GM12878 (cell line): ENCODE measurements at regions not wholly inside any gene's neighbourhood (a gene's known extent, or its start where the extent isn't known, plus 50 kb on each side); places are given as distances from the start of the nearest gene placed in this dataset.

Experiments
- ATAC-seq: fragments of 200-7000 bp; cut with Tn5 transposase; 3 replicates; pipeline ENCODE4 v1.9.1; 2020; ENCODE audit warnings: mild to moderate bottlenecking, moderate library complexity
- BruUV-seq: library from RNA; stranded (reverse); fragments of 400-500 nt; replicated peaks from 2 replicates; lab custom pipeline; 2021; lab: Mats Ljungman, UMichigan
- CTCF ChIA-PET: fragments of 300-600 bp; sonication (Branson Sonifier 250); formaldehyde crosslinking; extraction: SDS; loops from one replicate; lab custom pipeline; 2021; ENCODE audit warnings: inconsistent platforms; lab: Yijun Ruan, JAX
- POLR2A ChIA-PET: fragments of 350-600 bp; formaldehyde crosslinking; extraction: SDS; loops from one replicate; lab custom pipeline; 2021; ENCODE audit warnings: inconsistent platforms; lab: Charles Lee
- RAD21 ChIA-PET: fragments of 300-600 bp; sonication (Branson Sonifier 250); formaldehyde crosslinking; loops from one replicate; lab custom pipeline; 2023; ENCODE audit warnings: antibody characterized with exemption; ENCODE audit not compliant: unreplicated experiment; lab: Charles Lee
- SMC1A ChIA-PET: fragments of 300-600 bp; sonication (Branson Sonifier 250); formaldehyde crosslinking; loops from one replicate; lab custom pipeline; 2023; ENCODE audit not compliant: unreplicated experiment, uncharacterized antibody; lab: Charles Lee
- DNase-seq: peaks from one replicate; pipeline ENCODE4 v3.0.0-alpha.2; 2011; ENCODE audit warnings: low read depth, low spot score
- FAIRE-seq: peaks from 3 replicates; lab custom pipeline; 2011; peaks lifted over from hg19 to GRCh38; lab: Jason Lieb, UNC
- H2AFZ ChIP-seq: 2 replicates; pipeline ENCODE4 v1.6.0; 2011; ENCODE audit warnings: low read depth, low read length, control low read depth; ENCODE audit not compliant: control insufficient read depth
- H3K27ac ChIP-seq: 2 replicates; pipeline ENCODE4 v1.5.1; 2011; ENCODE audit warnings: control low read depth; ENCODE audit not compliant: control insufficient read depth, insufficient read depth
- H3K27me3 ChIP-seq, 2 experiments: replicated peaks in 1 of 2; 2 replicates each; pipeline versions ENCODE4 v1.6.0 to v1.6.1; 2011; ENCODE audit warnings: low read length in 1 of 2; ENCODE audit not compliant: control insufficient read depth in 2 of 2, insufficient read depth in 2 of 2
- H3K36me3 ChIP-seq, 2 experiments: 2 replicates each; pipeline ENCODE4 v1.5.1; 2011; ENCODE audit warnings: low read length in 1 of 2; ENCODE audit not compliant: control insufficient read depth in 2 of 2, insufficient read depth in 2 of 2
- H3K4me1 ChIP-seq: 2 replicates; pipeline ENCODE4 v1.6.1; 2011; ENCODE audit warnings: mild to moderate bottlenecking, low read length, moderate library complexity, mixed read lengths; ENCODE audit not compliant: control insufficient read depth, insufficient read depth
- H3K4me2 ChIP-seq: 2 replicates; pipeline ENCODE4 v1.6.0; 2011; ENCODE audit warnings: control low read depth; ENCODE audit not compliant: control insufficient read depth, insufficient read depth
- H3K4me3 ChIP-seq: fragments of 200-600 bp; sonication (generic); 2 replicates; pipeline ENCODE4 v1.5.1; 2016
- H3K79me2 ChIP-seq: 2 replicates; pipeline ENCODE4 v1.6.0; 2011; ENCODE audit warnings: low read length; ENCODE audit not compliant: control insufficient read depth, insufficient read depth
- H3K9ac ChIP-seq: 2 replicates; pipeline ENCODE4 v1.8.0; 2011; ENCODE audit warnings: low read length, control low read depth, mixed read lengths; ENCODE audit not compliant: control insufficient read depth, insufficient read depth
- H3K9me3 ChIP-seq: replicated peaks from 3 replicates; pipeline ENCODE4 v1.5.1; 2011; ENCODE audit warnings: mild to moderate bottlenecking, low read length; ENCODE audit not compliant: control insufficient read depth, insufficient read depth
- H4K20me1 ChIP-seq: 2 replicates; pipeline ENCODE4 v1.6.0; 2011; ENCODE audit not compliant: control insufficient read depth, insufficient read depth
- BMI1 ChIP-seq: fragments of 450-650 bp; IDR thresholded peaks from 2 replicates; pipeline ENCODE4 v1.6.1; 2016; ENCODE audit warnings: mild to moderate bottlenecking, moderate library complexity, borderline replicate concordance
- CREM ChIP-seq: IDR thresholded peaks from 2 replicates; pipeline ENCODE4 v1.6.1; 2014; ENCODE audit warnings: antibody characterized with exemption, low read depth
- MEF2A ChIP-seq: IDR thresholded peaks from 2 replicates; pipeline ENCODE4 v1.6.1; 2011; ENCODE audit warnings: low read depth, mild to moderate bottlenecking, low read length, moderate library complexity; ENCODE audit not compliant: insufficient read depth
- NFIC ChIP-seq: IDR thresholded peaks from 2 replicates; pipeline ENCODE4 v1.6.1; 2012; ENCODE audit warnings: low read depth, mild to moderate bottlenecking, inconsistent platforms, low read length, moderate library complexity
- RAD21 ChIP-seq: IDR thresholded peaks from 2 replicates; pipeline ENCODE4 v1.6.1; 2011; ENCODE audit warnings: mild to moderate bottlenecking, low read depth, low read length, moderate library complexity; ENCODE audit not compliant: insufficient read depth
- ZNF217 ChIP-seq: fragments of 450-650 bp; IDR thresholded peaks from 2 replicates; pipeline ENCODE4 v1.6.1; 2017; ENCODE audit warnings: antibody characterized with exemption, mild to moderate bottlenecking
- WGBS: methylation state at CpG from one replicate; pipeline ENCODE4 v1.1.6; 2016; ENCODE audit warnings: low lambda C conversion rate; ENCODE audit not compliant: insufficient replicate concordance, insufficient coverage; ENCODE audit errors: missing lambda C conversion rate; 5-methylcytosine and 5-hydroxymethylcytosine counted together
- in situ Hi-C: fragments of 300-500 bp; cut with MboI; formaldehyde crosslinking; loops from 9 replicates; pipeline ENCODE4 v1.14.3; 2018; ENCODE audit warnings: mixed read lengths
- intact Hi-C: fragments of 100-400 bp; cut with micrococcal nuclease; formaldehyde crosslinking; loops from one replicate; pipeline ENCODE4 v1.14.2; 2022; ENCODE audit not compliant: unreplicated experiment
- TF ChIP-seq, protein P1 (sequence below): IDR thresholded peaks from 2 replicates; pipeline ENCODE4 v1.6.1; 2011; ENCODE audit warnings: low read depth, mild to moderate bottlenecking, low read length, moderate library complexity, borderline replicate concordance; ENCODE audit errors: extremely low read depth
- TF ChIP-seq, protein P2 (sequence below): IDR thresholded peaks from 2 replicates; pipeline ENCODE4 v1.6.1; 2012; ENCODE audit warnings: mild to moderate bottlenecking, low read depth, low read length
- TF ChIP-seq, protein P3 (sequence below): fragments of 450-650 bp; IDR thresholded peaks from 2 replicates; pipeline ENCODE4 v1.6.1; 2018; ENCODE audit warnings: borderline replicate concordance, mild to moderate bottlenecking; ENCODE audit not compliant: partially characterized antibody
- TF ChIP-seq, protein P4 (sequence below): fragments of 450-650 bp; formaldehyde crosslinking; IDR thresholded peaks from 2 replicates; pipeline ENCODE4 v1.4.0; 2022; ENCODE audit warnings: mild to moderate bottlenecking, moderate library complexity

DNA sequence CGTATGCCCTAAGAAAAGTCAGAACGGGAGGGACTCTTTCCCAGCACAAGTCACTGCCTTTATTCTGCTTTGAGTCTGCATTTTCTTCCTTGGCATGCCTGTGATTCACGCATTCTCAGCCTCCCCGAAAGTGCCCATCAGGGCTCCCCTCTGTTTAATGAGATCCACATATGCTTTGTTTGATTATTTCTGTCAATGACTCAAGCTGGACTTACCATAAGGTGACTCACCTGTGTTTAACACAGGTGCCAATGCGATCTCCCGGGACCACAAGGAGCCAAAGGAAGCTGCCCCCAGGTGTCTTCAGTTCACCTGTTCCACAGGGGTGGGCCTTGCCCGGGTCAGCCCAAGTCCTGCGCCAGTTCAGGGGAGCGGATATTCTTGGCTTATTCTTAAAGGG is 386.0 kb upstream of the SHH start:
- ChIA-PET POLR2A (no interaction called here), CTCF (no interaction called here), SMC1A (interaction anchor here (1.3 kb wide), 1 partner anchor 31 kb away, joined by 4 read pairs; no protein-coding TSS in a partner anchor), RAD21 (no interaction called here)
- no TSS peak for BruUV-seq
- no peak overlapping the region for H3K27ac ChIP-seq
- H4K20me1 ChIP-seq: no peaks in the 10 kb centered on the region
- H3K9ac ChIP-seq: no peak overlapping the region
- in situ Hi-C loops: no loop called here
- no peak overlapping the region for H3K4me2 ChIP-seq
- TF ChIP-seq, protein P1, sequence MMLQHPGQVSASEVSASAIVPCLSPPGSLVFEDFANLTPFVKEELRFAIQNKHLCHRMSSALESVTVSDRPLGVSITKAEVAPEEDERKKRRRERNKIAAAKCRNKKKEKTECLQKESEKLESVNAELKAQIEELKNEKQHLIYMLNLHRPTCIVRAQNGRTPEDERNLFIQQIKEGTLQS: no peak
- TF ChIP-seq, protein P2, sequence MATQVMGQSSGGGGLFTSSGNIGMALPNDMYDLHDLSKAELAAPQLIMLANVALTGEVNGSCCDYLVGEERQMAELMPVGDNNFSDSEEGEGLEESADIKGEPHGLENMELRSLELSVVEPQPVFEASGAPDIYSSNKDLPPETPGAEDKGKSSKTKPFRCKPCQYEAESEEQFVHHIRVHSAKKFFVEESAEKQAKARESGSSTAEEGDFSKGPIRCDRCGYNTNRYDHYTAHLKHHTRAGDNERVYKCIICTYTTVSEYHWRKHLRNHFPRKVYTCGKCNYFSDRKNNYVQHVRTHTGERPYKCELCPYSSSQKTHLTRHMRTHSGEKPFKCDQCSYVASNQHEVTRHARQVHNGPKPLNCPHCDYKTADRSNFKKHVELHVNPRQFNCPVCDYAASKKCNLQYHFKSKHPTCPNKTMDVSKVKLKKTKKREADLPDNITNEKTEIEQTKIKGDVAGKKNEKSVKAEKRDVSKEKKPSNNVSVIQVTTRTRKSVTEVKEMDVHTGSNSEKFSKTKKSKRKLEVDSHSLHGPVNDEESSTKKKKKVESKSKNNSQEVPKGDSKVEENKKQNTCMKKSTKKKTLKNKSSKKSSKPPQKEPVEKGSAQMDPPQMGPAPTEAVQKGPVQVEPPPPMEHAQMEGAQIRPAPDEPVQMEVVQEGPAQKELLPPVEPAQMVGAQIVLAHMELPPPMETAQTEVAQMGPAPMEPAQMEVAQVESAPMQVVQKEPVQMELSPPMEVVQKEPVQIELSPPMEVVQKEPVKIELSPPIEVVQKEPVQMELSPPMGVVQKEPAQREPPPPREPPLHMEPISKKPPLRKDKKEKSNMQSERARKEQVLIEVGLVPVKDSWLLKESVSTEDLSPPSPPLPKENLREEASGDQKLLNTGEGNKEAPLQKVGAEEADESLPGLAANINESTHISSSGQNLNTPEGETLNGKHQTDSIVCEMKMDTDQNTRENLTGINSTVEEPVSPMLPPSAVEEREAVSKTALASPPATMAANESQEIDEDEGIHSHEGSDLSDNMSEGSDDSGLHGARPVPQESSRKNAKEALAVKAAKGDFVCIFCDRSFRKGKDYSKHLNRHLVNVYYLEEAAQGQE: no peak
- TF ChIP-seq RAD21: no peak
- no peak for TF ChIP-seq CREM
- TF ChIP-seq, protein P3, sequence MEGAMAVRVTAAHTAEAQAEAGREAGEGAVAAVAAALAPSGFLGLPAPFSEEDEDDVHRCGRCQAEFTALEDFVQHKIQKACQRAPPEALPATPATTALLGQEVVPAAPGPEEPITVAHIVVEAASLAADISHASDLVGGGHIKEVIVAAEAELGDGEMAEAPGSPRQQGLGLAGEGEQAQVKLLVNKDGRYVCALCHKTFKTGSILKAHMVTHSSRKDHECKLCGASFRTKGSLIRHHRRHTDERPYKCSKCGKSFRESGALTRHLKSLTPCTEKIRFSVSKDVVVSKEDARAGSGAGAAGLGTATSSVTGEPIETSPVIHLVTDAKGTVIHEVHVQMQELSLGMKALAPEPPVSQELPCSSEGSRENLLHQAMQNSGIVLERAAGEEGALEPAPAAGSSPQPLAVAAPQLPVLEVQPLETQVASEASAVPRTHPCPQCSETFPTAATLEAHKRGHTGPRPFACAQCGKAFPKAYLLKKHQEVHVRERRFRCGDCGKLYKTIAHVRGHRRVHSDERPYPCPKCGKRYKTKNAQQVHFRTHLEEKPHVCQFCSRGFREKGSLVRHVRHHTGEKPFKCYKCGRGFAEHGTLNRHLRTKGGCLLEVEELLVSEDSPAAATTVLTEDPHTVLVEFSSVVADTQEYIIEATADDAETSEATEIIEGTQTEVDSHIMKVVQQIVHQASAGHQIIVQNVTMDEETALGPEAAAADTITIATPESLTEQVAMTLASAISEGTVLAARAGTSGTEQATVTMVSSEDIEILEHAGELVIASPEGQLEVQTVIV: no peak
- TF ChIP-seq, protein P4, sequence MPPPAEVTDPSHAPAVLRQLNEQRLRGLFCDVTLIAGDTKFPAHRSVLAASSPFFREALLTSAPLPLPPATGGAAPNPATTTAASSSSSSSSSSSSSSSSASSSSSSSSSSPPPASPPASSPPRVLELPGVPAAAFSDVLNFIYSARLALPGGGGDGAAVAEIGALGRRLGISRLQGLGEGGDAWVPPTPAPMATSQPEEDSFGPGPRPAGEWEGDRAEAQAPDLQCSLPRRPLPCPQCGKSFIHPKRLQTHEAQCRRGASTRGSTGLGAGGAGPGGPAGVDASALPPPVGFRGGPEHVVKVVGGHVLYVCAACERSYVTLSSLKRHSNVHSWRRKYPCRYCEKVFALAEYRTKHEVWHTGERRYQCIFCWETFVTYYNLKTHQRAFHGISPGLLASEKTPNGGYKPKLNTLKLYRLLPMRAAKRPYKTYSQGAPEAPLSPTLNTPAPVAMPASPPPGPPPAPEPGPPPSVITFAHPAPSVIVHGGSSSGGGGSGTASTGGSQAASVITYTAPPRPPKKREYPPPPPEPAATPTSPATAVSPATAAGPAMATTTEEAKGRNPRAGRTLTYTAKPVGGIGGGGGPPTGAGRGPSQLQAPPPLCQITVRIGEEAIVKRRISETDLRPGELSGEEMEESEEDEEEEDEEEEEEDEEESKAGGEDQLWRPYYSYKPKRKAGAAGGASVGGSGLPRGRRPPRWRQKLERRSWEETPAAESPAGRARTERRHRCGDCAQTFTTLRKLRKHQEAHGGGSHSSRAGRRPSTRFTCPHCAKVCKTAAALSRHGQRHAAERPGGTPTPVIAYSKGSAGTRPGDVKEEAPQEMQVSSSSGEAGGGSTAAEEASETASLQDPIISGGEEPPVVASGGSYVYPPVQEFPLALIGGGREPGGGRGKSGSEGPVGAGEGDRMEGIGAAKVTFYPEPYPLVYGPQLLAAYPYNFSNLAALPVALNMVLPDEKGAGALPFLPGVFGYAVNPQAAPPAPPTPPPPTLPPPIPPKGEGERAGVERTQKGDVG: no peak
- TF ChIP-seq ZNF217: no peak
- no peak for TF ChIP-seq NFIC
- no peak for TF ChIP-seq MEF2A
- TF ChIP-seq BMI1: no peak
- no peaks in the 10 kb centered on the region for H3K36me3 ChIP-seq
- H3K4me3 ChIP-seq: no peak overlapping the region
- ATAC-seq: no peak
- intact Hi-C loops: no loop called here
- no peak overlapping the region for H2AFZ ChIP-seq
- DNase-seq: no peak
- no peaks in the 10 kb centered on the region for H3K79me2 ChIP-seq
- WGBS: 43% methylated on average over 9 of the region's 9 CpGs
- FAIRE-seq: no peak
- H3K4me1 ChIP-seq: peaks cover 4% of the 10 kb centered on the region; the same call in 1 of the 2 replicates
- no peaks in the 10 kb centered on the region for H3K9me3 ChIP-seq
- no peaks in the 10 kb centered on the region; a peak in 2 of 4 replicates for H3K27me3 ChIP-seq
